ENCODE measurements at regions not wholly inside any gene's neighbourhood (a gene's known extent, or its start where the extent isn't known, plus 50 kb on each side); places are given as distances from the start of the nearest gene placed in this dataset.

DNA sequence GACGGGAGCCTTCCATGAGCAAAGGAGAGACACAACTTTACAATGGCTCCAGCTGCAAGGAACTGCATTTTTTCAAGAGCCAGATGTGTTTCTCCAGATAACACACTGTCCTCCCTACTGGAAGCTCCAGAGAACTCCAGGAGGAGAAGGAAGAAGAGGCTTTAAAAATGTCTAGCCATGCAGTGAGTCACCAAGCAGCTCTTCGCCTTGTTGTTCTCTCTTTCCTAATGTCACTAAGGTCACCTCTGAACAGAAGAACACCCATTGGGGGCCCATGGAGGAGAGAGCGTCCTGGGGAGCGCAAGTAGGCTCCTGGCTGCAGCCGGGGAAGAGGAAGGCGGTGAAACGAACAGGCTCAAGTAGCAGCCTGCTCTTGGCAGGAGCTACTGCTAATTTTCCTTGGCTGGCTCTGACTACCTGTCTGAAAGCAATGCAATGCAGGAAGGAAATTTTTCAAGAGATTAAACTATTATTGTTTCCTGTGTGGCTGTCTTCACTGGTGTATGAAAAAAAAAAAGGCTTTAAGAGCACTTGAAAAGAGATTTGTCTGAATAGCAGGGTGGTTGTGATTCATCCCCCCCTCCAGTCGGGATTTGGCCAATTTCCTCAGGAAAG lies 321.9 kb downstream of the SETD4 start:
- 60% methylated on average over 7 of the region's 8 CpGs for WGBS (ENCODE audit: insufficient coverage)
- H3K27ac ChIP-seq (ENCODE audit: low read length): no peak overlapping the region
- POLR2A ChIA-PET: interaction anchor here in 1 of 2 donors (0.6 kb wide), 1 partner anchor 976 kb away, joined by 3 read pairs; no protein-coding TSS in a partner anchor
- H3K27me3 ChIP-seq (replicated peaks in 1 of 2; ENCODE audit: control insufficient read depth in 2 of 2, extremely low read depth in 1 of 2, insufficient read depth in 2 of 2, low read length in 1 of 2): peaks cover 3 to 6% of the 10 kb centered on the region in 2 experiments
- Mint-ChIP-seq H3K27me3 (peaks cover 10 to 15% of the 10 kb centered on the region in 2 donors), H3K4me3 (no peak overlapping the region), H3K27ac (no peak overlapping the region), H3K4me1 (peaks cover 0 to 2% (median 0%) of the 10 kb centered on the region in 3 donors), H3K36me3 (no peaks in the 10 kb centered on the region), H3K9me3 (peaks cover 0 to 9% (median 0%) of the 10 kb centered on the region in 3 donors)
- CTCF ChIA-PET: no interaction called here
- no peak overlapping the region for H3K4me3 ChIP-seq (ENCODE audit: control insufficient read depth in 1 of 2, extremely low read depth in 1 of 2, low read length in 1 of 2)
- peaks cover 3% of the 10 kb centered on the region for H3K9me3 ChIP-seq
- no peaks in the 10 kb centered on the region for H3K4me1 ChIP-seq (ENCODE audit: control insufficient read depth in 1 of 2, extremely low read depth in 1 of 2, insufficient read depth in 2 of 2, low read length in 2 of 2)
- ATAC-seq (replicated peaks in 1 of 4): no peak
- no peak for DNase-seq
- no peaks in the 10 kb centered on the region for H3K36me3 ChIP-seq (ENCODE audit: control insufficient read depth in 2 of 2, extremely low read depth in 1 of 2, insufficient read depth in 1 of 2, low read length in 1 of 2)

- Mint-ChIP-seq H3K4me3 (no peak overlapping the region), H3K27me3 (peaks cover 7 to 11% of the 10 kb centered on the region in 2 donors), H3K36me3 (no peaks in the 10 kb centered on the region), H3K9me3 (peaks cover 0 to 9% (median 0%) of the 10 kb centered on the region in 3 donors), H3K27ac (no peak overlapping the region), H3K4me1 (peaks cover 0 to 2% (median 0%) of the 10 kb centered on the region in 3 donors)
- ChIA-PET POLR2A (no interaction called here), CTCF (no interaction called here)
- Histone ChIP-seq H3K4me3 (ENCODE audit: control insufficient read depth in 1 of 2, extremely low read depth in 1 of 2, low read length in 1 of 2) (no peak overlapping the region), H3K27ac (ENCODE audit: low read length) (no peak overlapping the region), H3K9me3 (peaks cover 3% of the 10 kb centered on the region), H3K4me1 (ENCODE audit: control insufficient read depth in 1 of 2, extremely low read depth in 1 of 2, insufficient read depth in 2 of 2, low read length in 2 of 2) (no peaks in the 10 kb centered on the region), H3K27me3 (replicated peaks in 1 of 2; ENCODE audit: control insufficient read depth in 2 of 2, extremely low read depth in 1 of 2, insufficient read depth in 2 of 2, low read length in 1 of 2) (peaks cover 3 to 6% of the 10 kb centered on the region in 2 experiments), H3K36me3 (ENCODE audit: control insufficient read depth in 2 of 2, extremely low read depth in 1 of 2, insufficient read depth in 1 of 2, low read length in 1 of 2) (no peaks in the 10 kb centered on the region)
- 75% methylated on average over 6 of the region's 6 CpGs for WGBS (ENCODE audit: insufficient coverage)
- no peak for DNase-seq
- no peak for ATAC-seq (replicated peaks in 1 of 4)
Measured at GRCh38 chr21:35737899-35738346, 322.4 kb downstream of the SETD4 start.

DNA sequence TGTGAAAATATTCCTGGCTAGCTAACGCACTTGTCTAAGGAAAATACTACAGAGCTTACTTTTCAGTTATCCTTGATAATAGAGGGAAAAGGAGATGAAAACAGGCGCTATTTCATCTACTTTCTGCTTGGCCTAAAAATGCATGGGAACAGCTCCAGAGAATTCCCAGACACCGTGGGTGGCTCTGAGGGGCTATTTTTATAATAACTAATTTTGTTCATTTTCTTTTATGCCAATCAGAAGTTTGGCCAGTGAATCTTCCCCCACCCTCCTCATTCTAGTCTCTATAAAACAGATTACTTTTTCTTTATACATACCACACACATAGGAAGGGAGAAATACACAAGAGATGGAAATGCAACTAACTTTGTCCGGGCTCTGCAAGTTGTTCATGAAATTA lies 322.9 kb downstream of the SETD4 start:
- peaks cover 0 to 9% (median 0%) of the 10 kb centered on the region in 3 donors for H3K9me3 Mint-ChIP-seq
- no peak overlapping the region for H3K4me3 ChIP-seq (ENCODE audit: control insufficient read depth in 1 of 2, extremely low read depth in 1 of 2, low read length in 1 of 2)
- DNase-seq: no peak
- H3K4me3 Mint-ChIP-seq: no peak overlapping the region
- no peak overlapping the region for H3K27ac ChIP-seq (ENCODE audit: low read length)
- no peak for ATAC-seq (replicated peaks in 1 of 4)
- peaks cover 7 to 11% of the 10 kb centered on the region in 2 donors for H3K27me3 Mint-ChIP-seq
- ChIA-PET CTCF (no interaction called here), POLR2A (no interaction called here)
- H3K36me3 ChIP-seq (ENCODE audit: control insufficient read depth in 2 of 2, extremely low read depth in 1 of 2, insufficient read depth in 1 of 2, low read length in 1 of 2): no peaks in the 10 kb centered on the region
- peaks cover 3% of the 10 kb centered on the region for H3K9me3 ChIP-seq
- H3K36me3 Mint-ChIP-seq: no peaks in the 10 kb centered on the region
- no peak overlapping the region for H3K27ac Mint-ChIP-seq
- peaks cover 0 to 2% (median 0%) of the 10 kb centered on the region in 3 donors for H3K4me1 Mint-ChIP-seq
- H3K27me3 ChIP-seq (replicated peaks in 1 of 2; ENCODE audit: control insufficient read depth in 2 of 2, extremely low read depth in 1 of 2, insufficient read depth in 2 of 2, low read length in 1 of 2): peaks cover 4 to 6% of the 10 kb centered on the region in 2 experiments
- WGBS (ENCODE audit: insufficient coverage): 100% methylated on average over 1 of the region's 4 CpGs
- no peaks in the 10 kb centered on the region for H3K4me1 ChIP-seq (ENCODE audit: control insufficient read depth in 1 of 2, extremely low read depth in 1 of 2, insufficient read depth in 2 of 2, low read length in 2 of 2)

DNA sequence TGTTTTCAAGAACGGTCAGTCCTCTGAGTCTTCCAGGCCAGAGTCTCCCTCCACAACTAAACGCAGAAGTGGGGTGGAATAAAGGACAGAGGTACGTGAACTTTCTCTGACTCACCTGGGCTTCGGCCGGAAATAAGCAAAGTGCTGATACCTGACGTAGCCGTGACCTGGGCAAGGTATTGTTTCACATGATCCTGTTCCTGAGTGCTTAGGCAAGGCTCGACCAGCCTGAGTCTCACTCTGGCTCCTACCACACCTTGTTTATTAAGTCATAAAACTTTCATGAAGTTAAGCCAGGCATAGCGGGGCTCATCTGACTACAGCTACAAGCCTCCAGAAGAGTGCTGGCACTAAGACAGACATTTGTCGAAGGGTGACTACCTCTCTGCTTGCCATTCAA lies 327.5 kb downstream of the SETD4 start:
- Mint-ChIP-seq H3K9me3 (no peaks in the 10 kb centered on the region), H3K4me3 (no peak overlapping the region), H3K36me3 (no peaks in the 10 kb centered on the region), H3K27ac (no peak overlapping the region), H3K4me1 (no peaks in the 10 kb centered on the region), H3K27me3 (peaks cover 20 to 23% of the 10 kb centered on the region in 2 donors)
- no peak for DNase-seq
- Histone ChIP-seq H3K36me3 (ENCODE audit: control insufficient read depth in 2 of 2, extremely low read depth in 1 of 2, insufficient read depth in 1 of 2, low read length in 1 of 2) (no peaks in the 10 kb centered on the region), H3K27ac (ENCODE audit: low read length) (no peak overlapping the region), H3K4me1 (ENCODE audit: control insufficient read depth in 1 of 2, extremely low read depth in 1 of 2, insufficient read depth in 2 of 2, low read length in 2 of 2) (no peaks in the 10 kb centered on the region), H3K9me3 (no peaks in the 10 kb centered on the region), H3K27me3 (replicated peaks in 1 of 2; ENCODE audit: control insufficient read depth in 2 of 2, extremely low read depth in 1 of 2, insufficient read depth in 2 of 2, low read length in 1 of 2) (peaks cover 3 to 5% of the 10 kb centered on the region in 2 experiments), H3K4me3 (ENCODE audit: control insufficient read depth in 1 of 2, extremely low read depth in 1 of 2, low read length in 1 of 2) (no peak overlapping the region)
- ChIA-PET CTCF (no interaction called here), POLR2A (no interaction called here)
- WGBS (ENCODE audit: insufficient coverage): 91% methylated on average over 6 of the region's 10 CpGs
- ATAC-seq (replicated peaks in 1 of 4): no peak

DNA sequence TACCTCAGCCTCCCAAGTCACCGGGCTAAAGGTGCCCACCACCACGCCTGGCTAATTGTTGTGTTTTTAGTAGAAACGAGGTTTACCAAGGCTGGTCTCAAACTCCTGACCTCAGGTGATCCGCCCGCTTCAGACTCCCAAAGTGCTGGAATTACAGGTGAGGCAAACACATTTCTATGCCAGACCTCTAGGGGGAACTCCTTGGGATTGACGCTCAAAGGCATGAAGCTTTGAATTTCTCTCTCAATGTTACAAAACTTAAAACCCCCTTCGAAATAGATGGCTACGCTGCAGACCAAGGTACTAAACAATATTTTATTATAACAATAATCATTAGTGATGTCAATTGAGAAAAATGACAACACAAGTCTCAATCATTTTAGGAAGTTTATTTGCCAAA lies 330.0 kb downstream of the SETD4 start:
- no peaks in the 10 kb centered on the region for H3K36me3 ChIP-seq (ENCODE audit: control insufficient read depth in 2 of 2, extremely low read depth in 1 of 2, insufficient read depth in 1 of 2, low read length in 1 of 2)
- H3K27me3 Mint-ChIP-seq: peaks cover 33 to 36% of the 10 kb centered on the region in 2 donors
- DNase-seq (no peak), ATAC-seq (replicated peaks in 1 of 4) (no peak)
- no peaks in the 10 kb centered on the region for H3K4me1 ChIP-seq (ENCODE audit: control insufficient read depth in 1 of 2, extremely low read depth in 1 of 2, insufficient read depth in 2 of 2, low read length in 2 of 2)
- no peak overlapping the region for H3K4me3 ChIP-seq (ENCODE audit: control insufficient read depth in 1 of 2, extremely low read depth in 1 of 2, low read length in 1 of 2)
- no CpG with 5 or more reads among the region's 8 CpGs for WGBS (ENCODE audit: insufficient coverage)
- H3K27ac ChIP-seq (ENCODE audit: low read length): no peak overlapping the region
- no peaks in the 10 kb centered on the region for H3K9me3 ChIP-seq
- ChIA-PET CTCF (interaction anchor here in 1 of 2 donors (0.5 kb wide), 1 partner anchor 110 kb away, joined by 4 read pairs; no protein-coding TSS in a partner anchor), POLR2A (no interaction called here)
- H3K4me1 Mint-ChIP-seq: no peaks in the 10 kb centered on the region
- no peaks in the 10 kb centered on the region for H3K36me3 Mint-ChIP-seq
- no peak overlapping the region for H3K4me3 Mint-ChIP-seq
- peaks cover 3 to 10% of the 10 kb centered on the region in 2 experiments for H3K27me3 ChIP-seq (replicated peaks in 1 of 2; ENCODE audit: control insufficient read depth in 2 of 2, extremely low read depth in 1 of 2, insufficient read depth in 2 of 2, low read length in 1 of 2)
- H3K9me3 Mint-ChIP-seq: no peaks in the 10 kb centered on the region
- no peak overlapping the region for H3K27ac Mint-ChIP-seq

DNA sequence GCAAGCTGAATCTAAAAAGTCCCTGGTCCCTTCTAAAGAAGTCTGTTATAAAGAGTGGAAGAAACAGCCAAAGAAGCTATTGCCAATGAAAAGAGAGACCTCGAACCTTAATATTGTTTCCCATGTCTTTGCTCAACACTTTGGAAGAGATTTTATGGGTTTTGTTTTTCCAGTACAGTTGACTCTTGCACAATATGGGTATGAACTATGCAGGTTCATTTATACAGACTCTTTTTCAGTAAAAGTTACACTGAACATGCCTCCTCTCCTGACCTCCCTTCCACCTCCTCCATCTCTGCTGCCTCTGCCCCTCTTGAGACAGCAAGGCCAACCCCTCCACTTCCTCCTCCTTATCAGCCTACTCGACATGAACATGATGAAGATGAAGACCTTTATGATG lies 332.5 kb downstream of the SETD4 start:
- Histone ChIP-seq H3K9me3 (no peaks in the 10 kb centered on the region), H3K27ac (ENCODE audit: low read length) (no peak overlapping the region), H3K36me3 (ENCODE audit: control insufficient read depth in 2 of 2, extremely low read depth in 1 of 2, insufficient read depth in 1 of 2, low read length in 1 of 2) (no peaks in the 10 kb centered on the region), H3K4me3 (ENCODE audit: control insufficient read depth in 1 of 2, extremely low read depth in 1 of 2, low read length in 1 of 2) (no peak overlapping the region), H3K4me1 (ENCODE audit: control insufficient read depth in 1 of 2, extremely low read depth in 1 of 2, insufficient read depth in 2 of 2, low read length in 2 of 2) (no peaks in the 10 kb centered on the region), H3K27me3 (replicated peaks in 1 of 2; ENCODE audit: control insufficient read depth in 2 of 2, extremely low read depth in 1 of 2, insufficient read depth in 2 of 2, low read length in 1 of 2) (peaks cover 3 to 7% of the 10 kb centered on the region in 2 experiments)
- no peak for ATAC-seq (replicated peaks in 1 of 4)
- no peak for DNase-seq
- no peak overlapping the region for H3K27ac Mint-ChIP-seq
- CTCF ChIA-PET: no interaction called here
- H3K9me3 Mint-ChIP-seq: no peaks in the 10 kb centered on the region
- POLR2A ChIA-PET: no interaction called here
- peaks cover 32 to 42% of the 10 kb centered on the region in 2 donors for H3K27me3 Mint-ChIP-seq
- whole genome bisulfite sequencing (ENCODE audit: insufficient coverage): no CpG with 5 or more reads among the region's 2 CpGs
- H3K4me3 Mint-ChIP-seq: no peak overlapping the region
- no peaks in the 10 kb centered on the region for H3K36me3 Mint-ChIP-seq
- no peaks in the 10 kb centered on the region for H3K4me1 Mint-ChIP-seq
